HepG2 (cell line): ENCODE measurements at regions not wholly inside any gene's neighbourhood (a gene's known extent, or its start where the extent isn't known, plus 50 kb on each side); places are given as distances from the start of the nearest gene placed in this dataset.

Source experiments
- ATF2 ChIP-seq: sonication (generic); formaldehyde crosslinking; IDR thresholded peaks from 2 replicates; pipeline ENCODE4 v1.4.0; 2020; ENCODE audit warnings: missing genetic modification reagents
- EHMT2 ChIP-seq: fragments of 200-600 bp; sonication (generic); IDR thresholded peaks from 2 replicates; pipeline ENCODE4 v1.7.0; 2017; ENCODE audit warnings: antibody characterized with exemption, low read depth, low read length, borderline replicate concordance
- HOMEZ ChIP-seq: IDR thresholded peaks from 2 replicates; pipeline ENCODE4 v1.6.1; 2016; ENCODE audit warnings: low read depth
- MED13 ChIP-seq: sonication (generic); formaldehyde crosslinking; IDR thresholded peaks from 2 replicates; pipeline ENCODE4 v1.5.0; 2020; ENCODE audit warnings: missing genetic modification reagents
- RBM22 ChIP-seq: fragments of 200-400 bp; formaldehyde crosslinking; optimal IDR thresholded peaks from 2 replicates; pipeline ENCODE3; 2017; ENCODE audit warnings: mild to moderate bottlenecking, low read length, moderate library complexity
- TBP ChIP-seq: sonication (generic); formaldehyde crosslinking; IDR thresholded peaks from 2 replicates; pipeline ENCODE4 v1.5.0; 2020; ENCODE audit warnings: missing genetic modification reagents
- WIZ ChIP-seq: sonication (generic); formaldehyde crosslinking; IDR thresholded peaks from 2 replicates; pipeline ENCODE4 v1.5.1; 2020; ENCODE audit warnings: mild to moderate bottlenecking, missing genetic modification reagents
- ZNF138 ChIP-seq: sonication (generic); formaldehyde crosslinking; IDR thresholded peaks from 2 replicates; pipeline ENCODE4 v1.5.0; 2020; ENCODE audit warnings: mild to moderate bottlenecking, low read depth, missing genetic modification reagents
- ZNF33B ChIP-seq: sonication (generic); formaldehyde crosslinking; IDR thresholded peaks from 2 replicates; pipeline ENCODE4 v1.5.1; 2020; ENCODE audit warnings: mild to moderate bottlenecking, missing genetic modification reagents
- ZNF556 ChIP-seq: sonication (generic); formaldehyde crosslinking; IDR thresholded peaks from 2 replicates; pipeline ENCODE4 v1.4.0; 2020; ENCODE audit warnings: mild to moderate bottlenecking, missing genetic modification reagents, borderline replicate concordance
- ZNF891 ChIP-seq: sonication (generic); formaldehyde crosslinking; IDR thresholded peaks from 2 replicates; pipeline ENCODE4 v1.5.0; 2020; ENCODE audit warnings: mild to moderate bottlenecking, missing genetic modification reagents
- TF ChIP-seq, protein P1 (sequence below): sonication (generic); formaldehyde crosslinking; IDR thresholded peaks from one replicate; pipeline ENCODE4 v1.5.1; 2020; ENCODE audit warnings: mild to moderate bottlenecking, missing genetic modification reagents; ENCODE audit errors: not compliant biosample characterization
- TF ChIP-seq, protein P2 (sequence below): sonication (generic); formaldehyde crosslinking; IDR thresholded peaks from 2 replicates; pipeline ENCODE4 v1.8.1; 2022; ENCODE audit warnings: mild to moderate bottlenecking, missing genetic modification reagents
- TF ChIP-seq, protein P3 (sequence below): sonication (generic); formaldehyde crosslinking; IDR thresholded peaks from 2 replicates; pipeline ENCODE4 v1.4.0; 2020; ENCODE audit warnings: missing genetic modification reagents, borderline replicate concordance

DNA sequence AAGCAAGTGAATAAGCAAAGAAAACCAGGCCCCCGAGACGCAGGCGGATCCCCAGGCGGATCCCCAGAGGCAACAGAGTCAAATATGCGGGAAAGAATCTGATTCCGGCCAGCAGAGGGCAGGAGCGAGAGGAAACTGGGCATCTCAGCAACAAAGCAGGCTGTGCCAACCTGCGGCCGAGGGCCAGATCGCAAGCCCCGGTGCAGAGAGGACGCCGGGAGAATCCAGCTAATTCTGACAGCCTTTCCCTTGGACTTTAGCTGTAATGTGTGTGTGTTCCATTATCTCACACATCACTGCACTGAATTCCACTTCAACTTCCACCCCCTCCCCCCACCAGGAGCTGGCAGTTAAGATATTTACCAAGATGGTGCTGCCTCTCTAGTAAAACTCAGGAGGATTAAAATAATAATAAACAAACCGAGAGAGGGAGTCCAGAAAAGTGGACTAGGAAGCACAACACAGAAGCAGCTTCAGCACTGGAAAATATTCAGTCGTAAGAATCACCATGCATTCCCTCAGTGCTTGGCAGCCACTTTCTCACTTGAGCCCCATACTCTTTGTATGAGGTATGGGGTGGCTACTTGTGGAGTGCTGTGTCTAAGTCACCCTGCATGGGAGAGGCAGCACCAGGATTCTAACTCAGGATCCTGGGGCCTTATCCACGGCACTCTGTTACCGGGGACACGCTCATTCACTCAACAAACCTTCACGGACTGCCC lies 66.2 kb upstream of the SNX9 start (continued):
- TF ChIP-seq, protein P1, sequence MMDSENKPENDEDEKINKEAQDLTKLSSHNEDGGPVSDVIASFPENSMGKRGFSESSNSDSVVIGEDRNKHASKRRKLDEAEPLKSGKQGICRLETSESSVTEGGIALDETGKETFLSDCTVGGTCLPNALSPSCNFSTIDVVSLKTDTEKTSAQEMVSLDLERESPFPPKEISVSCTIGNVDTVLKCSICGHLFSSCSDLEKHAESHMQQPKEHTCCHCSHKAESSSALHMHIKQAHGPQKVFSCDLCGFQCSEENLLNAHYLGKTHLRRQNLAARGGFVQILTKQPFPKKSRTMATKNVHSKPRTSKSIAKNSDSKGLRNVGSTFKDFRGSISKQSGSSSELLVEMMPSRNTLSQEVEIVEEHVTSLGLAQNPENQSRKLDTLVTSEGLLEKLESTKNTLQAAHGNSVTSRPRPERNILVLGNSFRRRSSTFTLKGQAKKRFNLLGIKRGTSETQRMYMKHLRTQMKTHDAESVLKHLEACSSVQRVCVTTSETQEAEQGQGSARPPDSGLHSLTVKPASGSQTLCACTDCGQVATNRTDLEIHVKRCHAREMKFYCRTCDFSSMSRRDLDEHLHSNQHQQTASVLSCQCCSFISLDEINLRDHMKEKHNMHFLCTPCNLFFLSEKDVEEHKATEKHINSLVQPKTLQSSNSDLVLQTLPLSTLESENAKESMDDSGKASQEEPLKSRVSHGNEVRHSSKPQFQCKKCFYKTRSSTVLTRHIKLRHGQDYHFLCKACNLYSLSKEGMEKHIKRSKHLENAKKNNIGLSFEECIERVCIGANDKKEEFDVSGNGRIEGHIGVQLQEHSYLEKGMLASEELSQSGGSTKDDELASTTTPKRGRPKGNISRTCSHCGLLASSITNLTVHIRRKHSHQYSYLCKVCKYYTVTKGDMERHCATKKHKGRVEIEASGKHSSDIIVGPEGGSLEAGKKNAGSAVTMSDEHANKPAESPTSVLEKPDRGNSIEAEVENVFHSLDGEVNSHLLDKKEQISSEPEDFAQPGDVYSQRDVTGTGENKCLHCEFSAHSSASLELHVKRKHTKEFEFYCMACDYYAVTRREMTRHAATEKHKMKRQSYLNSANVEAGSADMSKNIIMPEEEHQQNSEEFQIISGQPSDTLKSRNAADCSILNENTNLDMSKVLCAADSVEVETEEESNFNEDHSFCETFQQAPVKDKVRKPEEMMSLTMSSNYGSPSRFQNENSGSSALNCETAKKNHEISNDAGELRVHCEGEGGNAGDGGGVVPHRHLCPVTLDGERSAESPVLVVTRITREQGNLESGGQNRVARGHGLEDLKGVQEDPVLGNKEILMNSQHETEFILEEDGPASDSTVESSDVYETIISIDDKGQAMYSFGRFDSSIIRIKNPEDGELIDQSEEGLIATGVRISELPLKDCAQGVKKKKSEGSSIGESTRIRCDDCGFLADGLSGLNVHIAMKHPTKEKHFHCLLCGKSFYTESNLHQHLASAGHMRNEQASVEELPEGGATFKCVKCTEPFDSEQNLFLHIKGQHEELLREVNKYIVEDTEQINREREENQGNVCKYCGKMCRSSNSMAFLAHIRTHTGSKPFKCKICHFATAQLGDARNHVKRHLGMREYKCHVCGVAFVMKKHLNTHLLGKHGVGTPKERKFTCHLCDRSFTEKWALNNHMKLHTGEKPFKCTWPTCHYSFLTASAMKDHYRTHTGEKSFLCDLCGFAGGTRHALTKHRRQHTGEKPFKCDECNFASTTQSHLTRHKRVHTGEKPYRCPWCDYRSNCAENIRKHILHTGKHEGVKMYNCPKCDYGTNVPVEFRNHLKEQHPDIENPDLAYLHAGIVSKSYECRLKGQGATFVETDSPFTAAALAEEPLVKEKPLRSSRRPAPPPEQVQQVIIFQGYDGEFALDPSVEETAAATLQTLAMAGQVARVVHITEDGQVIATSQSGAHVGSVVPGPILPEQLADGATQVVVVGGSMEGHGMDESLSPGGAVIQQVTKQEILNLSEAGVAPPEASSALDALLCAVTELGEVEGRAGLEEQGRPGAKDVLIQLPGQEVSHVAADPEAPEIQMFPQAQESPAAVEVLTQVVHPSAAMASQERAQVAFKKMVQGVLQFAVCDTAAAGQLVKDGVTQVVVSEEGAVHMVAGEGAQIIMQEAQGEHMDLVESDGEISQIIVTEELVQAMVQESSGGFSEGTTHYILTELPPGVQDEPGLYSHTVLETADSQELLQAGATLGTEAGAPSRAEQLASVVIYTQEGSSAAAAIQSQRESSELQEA (CRISPR knock-in tag) = no peak
- TF ChIP-seq MED13 (CRISPR knock-in tag) (no peak), ZNF33B (no peak), WIZ (no peak), ZNF891 (CRISPR knock-in tag) (0 out of 2 replicates have a peak, but pooled peaks have one; percentile 60), RBM22 (no peak), TBP (CRISPR knock-in tag) (no peak), EHMT2 (no peak), ZNF138 (CRISPR knock-in tag) (0 out of 2 replicates have a peak, but pooled peaks have one; percentile 39), ZNF556 (CRISPR knock-in tag) (no peak; the same call in 1 of the 2 replicates), ATF2 (CRISPR knock-in tag) (peak; percentile 68; the same call in 1 of the 2 replicates), HOMEZ (CRISPR knock-in tag) (0 out of 2 replicates have a peak, but pooled peaks have one; percentile 18)
- TF ChIP-seq, protein P2, sequence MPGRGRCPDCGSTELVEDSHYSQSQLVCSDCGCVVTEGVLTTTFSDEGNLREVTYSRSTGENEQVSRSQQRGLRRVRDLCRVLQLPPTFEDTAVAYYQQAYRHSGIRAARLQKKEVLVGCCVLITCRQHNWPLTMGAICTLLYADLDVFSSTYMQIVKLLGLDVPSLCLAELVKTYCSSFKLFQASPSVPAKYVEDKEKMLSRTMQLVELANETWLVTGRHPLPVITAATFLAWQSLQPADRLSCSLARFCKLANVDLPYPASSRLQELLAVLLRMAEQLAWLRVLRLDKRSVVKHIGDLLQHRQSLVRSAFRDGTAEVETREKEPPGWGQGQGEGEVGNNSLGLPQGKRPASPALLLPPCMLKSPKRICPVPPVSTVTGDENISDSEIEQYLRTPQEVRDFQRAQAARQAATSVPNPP = no peak
- TF ChIP-seq, protein P3, sequence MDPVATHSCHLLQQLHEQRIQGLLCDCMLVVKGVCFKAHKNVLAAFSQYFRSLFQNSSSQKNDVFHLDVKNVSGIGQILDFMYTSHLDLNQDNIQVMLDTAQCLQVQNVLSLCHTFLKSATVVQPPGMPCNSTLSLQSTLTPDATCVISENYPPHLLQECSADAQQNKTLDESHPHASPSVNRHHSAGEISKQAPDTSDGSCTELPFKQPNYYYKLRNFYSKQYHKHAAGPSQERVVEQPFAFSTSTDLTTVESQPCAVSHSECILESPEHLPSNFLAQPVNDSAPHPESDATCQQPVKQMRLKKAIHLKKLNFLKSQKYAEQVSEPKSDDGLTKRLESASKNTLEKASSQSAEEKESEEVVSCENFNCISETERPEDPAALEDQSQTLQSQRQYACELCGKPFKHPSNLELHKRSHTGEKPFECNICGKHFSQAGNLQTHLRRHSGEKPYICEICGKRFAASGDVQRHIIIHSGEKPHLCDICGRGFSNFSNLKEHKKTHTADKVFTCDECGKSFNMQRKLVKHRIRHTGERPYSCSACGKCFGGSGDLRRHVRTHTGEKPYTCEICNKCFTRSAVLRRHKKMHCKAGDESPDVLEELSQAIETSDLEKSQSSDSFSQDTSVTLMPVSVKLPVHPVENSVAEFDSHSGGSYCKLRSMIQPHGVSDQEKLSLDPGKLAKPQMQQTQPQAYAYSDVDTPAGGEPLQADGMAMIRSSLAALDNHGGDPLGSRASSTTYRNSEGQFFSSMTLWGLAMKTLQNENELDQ (CRISPR knock-in tag) = no peak
